WERI-Rb-1 (cell line): ENCODE measurements at regions not wholly inside any gene's neighbourhood (a gene's known extent, or its start where the extent isn't known, plus 50 kb on each side); places are given as distances from the start of the nearest gene placed in this dataset.

Experiments used
- DNase-seq: peaks from one replicate; pipeline ENCODE4 v3.0.0-alpha.2; 2020
- H3K27ac ChIP-seq: fragments of 250-450 bp; sonication (Bioruptor Pico); 2 replicates; pipeline ENCODE4 v1.5.1; 2020; ENCODE audit warnings: mild to moderate bottlenecking, moderate library complexity
- H3K27me3 ChIP-seq: fragments of 250-450 bp; sonication (Bioruptor Pico); 2 replicates; pipeline ENCODE4 v1.5.1; 2021; ENCODE audit warnings: mild to moderate bottlenecking, low read depth, moderate library complexity; ENCODE audit not compliant: insufficient read depth, severe bottlenecking
- H3K36me3 ChIP-seq: fragments of 250-450 bp; sonication (Bioruptor Pico); 2 replicates; pipeline ENCODE4 v1.5.1; 2020; ENCODE audit warnings: mild to moderate bottlenecking, moderate library complexity
- H3K4me3 ChIP-seq: 2 replicates; pipeline ENCODE4 v1.5.1; 2011; ENCODE audit warnings: low read depth, mild to moderate bottlenecking, control low read depth, low read length
- H3K9me3 ChIP-seq: fragments of 250-450 bp; sonication (Bioruptor Pico); 2 replicates; pipeline ENCODE4 v1.5.1; 2021; ENCODE audit warnings: mild to moderate bottlenecking, moderate library complexity; ENCODE audit not compliant: severe bottlenecking
- CTCF ChIP-seq: IDR thresholded peaks from 2 replicates; pipeline ENCODE4 v1.5.1; 2011; ENCODE audit warnings: low read depth, mild to moderate bottlenecking, control low read depth, inconsistent platforms, low read length

- Histone ChIP-seq H3K36me3 (no peaks in the 10 kb centered on the region), H3K27me3 (peaks cover 7% of the 10 kb centered on the region), H3K9me3 (no peaks in the 10 kb centered on the region), H3K27ac (no peak overlapping the region), H3K4me3 (no peak overlapping the region)
- TF ChIP-seq CTCF, result no peak
- no peak for DNase-seq
Observed at GRCh38 chr5:61882901-61883500, 423.0 kb upstream of the KIF2A start.

- Histone ChIP-seq H3K4me3 (no peak overlapping the region), H3K36me3 (no peaks in the 10 kb centered on the region)
Observed at GRCh38 chr5:61884252-61884855, 421.7 kb upstream of the KIF2A start.

GRCh38 chr5:61886214-61886613, 419.8 kb upstream of the KIF2A start:
- H3K27me3 ChIP-seq, result peaks cover 6% of the 10 kb centered on the region
- H3K4me3 ChIP-seq, result no peak overlapping the region
- H3K9me3 ChIP-seq, result no peaks in the 10 kb centered on the region
- H3K36me3 ChIP-seq, result no peaks in the 10 kb centered on the region
- TF ChIP-seq CTCF, result no peak
- H3K27ac ChIP-seq, result no peak overlapping the region
- no peak for DNase-seq

More at GRCh38 chr5:61884252-61884855, 421.7 kb upstream of the KIF2A start:
- peaks cover 6% of the 10 kb centered on the region for H3K27me3 ChIP-seq
- no peak overlapping the region for H3K27ac ChIP-seq
- no peak for DNase-seq
- no peaks in the 10 kb centered on the region for H3K9me3 ChIP-seq
- TF ChIP-seq CTCF, result no peak

GRCh38 chr5:61887271-61887670, 418.7 kb upstream of the KIF2A start:
- Histone ChIP-seq H3K27ac (no peak overlapping the region), H3K9me3 (no peaks in the 10 kb centered on the region), H3K4me3 (no peak overlapping the region), H3K36me3 (no peaks in the 10 kb centered on the region), H3K27me3 (peaks cover 6% of the 10 kb centered on the region)
- DNase-seq, result no peak
- no peak for TF ChIP-seq CTCF

- no peak for TF ChIP-seq CTCF
- Histone ChIP-seq H3K27me3 (no peaks in the 10 kb centered on the region), H3K36me3 (no peaks in the 10 kb centered on the region), H3K9me3 (no peaks in the 10 kb centered on the region), H3K27ac (no peak overlapping the region), H3K4me3 (no peak overlapping the region)
- no peak for DNase-seq
Observed at GRCh38 chr5:61894046-61894445, 412.0 kb upstream of the KIF2A start.

- H3K27me3 ChIP-seq, result no peaks in the 10 kb centered on the region
- H3K36me3 ChIP-seq, result no peaks in the 10 kb centered on the region
- H3K4me3 ChIP-seq, result no peak overlapping the region
- H3K9me3 ChIP-seq, result no peaks in the 10 kb centered on the region
- no peak overlapping the region for H3K27ac ChIP-seq
- DNase-seq, result no peak
- TF ChIP-seq CTCF, result no peak
Observed at GRCh38 chr5:61896811-61897210, 409.2 kb upstream of the KIF2A start.
